ENCODE measurements at regions not wholly inside any gene's neighbourhood (a gene's known extent, or its start where the extent isn't known, plus 50 kb on each side); places are given as distances from the start of the nearest gene placed in this dataset.

DNA sequence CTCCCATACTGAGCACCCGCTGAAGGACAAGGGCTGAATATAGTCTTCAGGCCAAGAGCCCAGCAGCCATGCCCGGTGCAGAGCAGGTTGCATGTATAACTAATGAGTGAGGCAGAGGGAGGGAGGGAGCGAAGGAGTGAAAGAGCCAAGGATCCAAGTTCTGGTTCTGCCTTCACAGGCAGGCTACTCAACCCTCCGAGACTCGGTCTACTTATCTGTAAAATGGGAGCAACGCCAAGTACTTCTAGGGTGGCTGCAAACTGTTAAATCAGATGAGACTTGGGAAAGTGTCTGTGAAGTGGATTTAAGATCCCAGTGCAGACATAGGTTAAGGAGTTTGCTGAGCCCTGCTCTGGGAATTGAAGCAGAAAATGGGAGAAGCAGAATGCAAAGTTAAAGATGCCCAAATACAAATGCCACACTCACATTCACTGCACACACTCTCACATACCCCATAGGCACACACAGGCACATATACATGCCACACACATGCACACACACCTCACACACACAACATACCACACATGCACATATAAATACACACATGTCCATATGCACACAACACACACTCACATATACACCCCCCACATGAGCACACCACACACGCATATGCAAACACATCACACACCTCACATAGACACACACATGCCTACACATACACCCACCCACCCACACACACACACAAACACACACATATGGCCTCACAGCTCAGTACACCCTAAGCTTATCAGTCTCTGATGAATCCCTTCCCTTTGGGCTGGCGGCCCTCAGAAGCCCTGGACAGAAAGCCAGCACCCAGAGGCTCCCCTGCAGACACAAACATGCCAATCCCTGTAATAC, 76.7 kb downstream of the PITPNM2 start:
- peak overlapping the region in 1 of 2 donors; percentile 92 for H3K27ac Mint-ChIP-seq
- H3K27me3 Mint-ChIP-seq: no peaks in the 10 kb centered on the region
- peaks cover 44 to 66% of the 10 kb centered on the region in 2 donors for H3K4me1 Mint-ChIP-seq (ENCODE audit: low read depth in 2 of 2)
- no peak for DNase-seq (ENCODE audit: low spot score)
- H3K4me3 Mint-ChIP-seq: peak overlapping the region; percentile 84
- ATAC-seq: no peak
- H3K36me3 Mint-ChIP-seq: no peaks in the 10 kb centered on the region
- no peaks in the 10 kb centered on the region for H3K9me3 Mint-ChIP-seq

DNA sequence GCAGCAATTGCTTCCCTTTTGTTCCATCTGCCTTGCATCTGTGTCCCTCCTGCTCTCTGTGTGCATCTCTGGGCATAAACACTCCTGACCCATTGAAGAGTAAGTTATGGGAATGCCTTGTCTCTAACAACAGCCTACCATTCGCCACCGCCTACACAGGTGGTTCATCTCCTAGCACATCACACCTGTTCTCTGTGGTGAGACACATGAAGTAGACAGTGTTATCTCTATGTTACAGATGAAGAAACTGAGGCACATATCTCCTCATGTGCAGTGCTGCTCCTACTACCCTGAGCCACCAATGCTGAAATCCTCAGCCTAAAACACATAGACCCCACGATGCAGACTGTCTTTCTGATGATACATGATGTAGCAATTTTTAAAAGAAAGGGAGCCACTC, 77.6 kb downstream of the PITPNM2 start:
- H3K27me3 Mint-ChIP-seq: no peaks in the 10 kb centered on the region
- no peak overlapping the region for H3K27ac Mint-ChIP-seq
- no peak for DNase-seq (ENCODE audit: low spot score)
- H3K36me3 Mint-ChIP-seq: no peaks in the 10 kb centered on the region
- no peaks in the 10 kb centered on the region for H3K9me3 Mint-ChIP-seq
- no peak overlapping the region for H3K4me3 Mint-ChIP-seq
- peaks cover 44 to 66% of the 10 kb centered on the region in 2 donors for H3K4me1 Mint-ChIP-seq (ENCODE audit: low read depth in 2 of 2)
- ATAC-seq: no peak

DNA sequence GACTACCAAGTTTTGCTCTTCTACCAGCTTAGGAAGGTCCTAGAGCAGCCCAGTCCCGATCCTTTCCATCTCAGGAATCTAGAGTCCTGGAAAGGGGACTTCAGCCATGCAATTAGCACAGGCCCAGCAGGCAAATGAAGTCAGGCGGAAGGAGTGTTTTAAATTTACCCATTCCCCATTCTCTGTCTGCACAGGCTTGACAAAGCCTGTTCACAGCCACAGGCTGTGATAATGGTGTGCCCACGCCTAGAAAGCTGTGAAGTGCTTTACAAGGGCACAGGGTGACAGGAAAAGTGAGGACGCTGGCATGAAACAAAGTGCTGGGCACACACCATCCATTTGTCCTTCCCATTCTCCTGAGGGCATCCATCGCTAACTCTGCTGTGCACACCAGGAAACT, 79.0 kb downstream of the PITPNM2 start:
- H3K27me3 Mint-ChIP-seq: no peaks in the 10 kb centered on the region

DNA sequence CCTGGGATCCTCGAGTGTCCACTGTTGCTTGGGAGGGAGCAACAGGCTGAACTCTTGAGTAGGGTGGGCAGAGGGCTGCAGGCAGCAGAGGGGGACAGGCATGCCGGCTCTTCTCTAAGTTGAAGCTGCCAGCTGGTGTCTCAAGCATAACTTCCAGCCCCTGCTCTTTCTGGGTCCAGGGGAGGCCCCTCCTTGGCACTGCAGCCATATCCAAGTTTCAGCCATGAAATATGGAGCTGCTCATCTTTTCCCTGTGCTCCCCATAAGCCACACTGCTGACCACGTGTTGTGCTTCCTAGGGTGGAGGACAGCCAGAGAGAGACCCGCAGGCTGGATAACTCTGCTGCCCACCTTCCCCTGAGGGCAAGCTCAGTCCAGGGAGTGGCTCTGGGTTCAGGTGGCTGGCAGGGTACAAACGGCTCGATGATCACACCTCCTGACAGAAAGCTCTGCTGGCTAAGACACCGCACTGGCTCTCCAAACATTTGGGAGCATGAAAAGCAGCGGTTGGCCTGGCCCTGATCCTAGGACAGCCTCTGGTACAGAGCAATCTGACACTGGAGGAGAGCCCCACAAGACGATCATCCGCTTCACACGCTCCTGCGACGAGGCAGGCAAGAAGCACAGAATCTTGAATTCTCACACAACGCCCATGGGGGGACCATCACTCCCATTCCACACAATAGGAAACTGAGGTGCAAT, 79.6 kb downstream of the PITPNM2 start:
- Mint-ChIP-seq H3K4me3 (no peak overlapping the region), H3K4me1 (ENCODE audit: low read depth in 2 of 2) (peaks cover 41 to 66% of the 10 kb centered on the region in 2 donors), H3K9me3 (no peaks in the 10 kb centered on the region), H3K27me3 (no peaks in the 10 kb centered on the region), H3K36me3 (no peaks in the 10 kb centered on the region), H3K27ac (peak overlapping the region in 1 of 2 donors; percentile 56)
- no peak for DNase-seq (ENCODE audit: low spot score)
- ATAC-seq: no peak

More for the DNA sequence above, 79.0 kb downstream of the PITPNM2 start:
- Mint-ChIP-seq H3K9me3 (no peaks in the 10 kb centered on the region), H3K36me3 (no peaks in the 10 kb centered on the region), H3K27ac (peak overlapping the region in 1 of 2 donors; percentile 56), H3K4me3 (no peak overlapping the region), H3K4me1 (ENCODE audit: low read depth in 2 of 2) (peaks cover 45 to 68% of the 10 kb centered on the region in 2 donors)
- no peak for DNase-seq (ENCODE audit: low spot score)
- no peak for ATAC-seq

DNA sequence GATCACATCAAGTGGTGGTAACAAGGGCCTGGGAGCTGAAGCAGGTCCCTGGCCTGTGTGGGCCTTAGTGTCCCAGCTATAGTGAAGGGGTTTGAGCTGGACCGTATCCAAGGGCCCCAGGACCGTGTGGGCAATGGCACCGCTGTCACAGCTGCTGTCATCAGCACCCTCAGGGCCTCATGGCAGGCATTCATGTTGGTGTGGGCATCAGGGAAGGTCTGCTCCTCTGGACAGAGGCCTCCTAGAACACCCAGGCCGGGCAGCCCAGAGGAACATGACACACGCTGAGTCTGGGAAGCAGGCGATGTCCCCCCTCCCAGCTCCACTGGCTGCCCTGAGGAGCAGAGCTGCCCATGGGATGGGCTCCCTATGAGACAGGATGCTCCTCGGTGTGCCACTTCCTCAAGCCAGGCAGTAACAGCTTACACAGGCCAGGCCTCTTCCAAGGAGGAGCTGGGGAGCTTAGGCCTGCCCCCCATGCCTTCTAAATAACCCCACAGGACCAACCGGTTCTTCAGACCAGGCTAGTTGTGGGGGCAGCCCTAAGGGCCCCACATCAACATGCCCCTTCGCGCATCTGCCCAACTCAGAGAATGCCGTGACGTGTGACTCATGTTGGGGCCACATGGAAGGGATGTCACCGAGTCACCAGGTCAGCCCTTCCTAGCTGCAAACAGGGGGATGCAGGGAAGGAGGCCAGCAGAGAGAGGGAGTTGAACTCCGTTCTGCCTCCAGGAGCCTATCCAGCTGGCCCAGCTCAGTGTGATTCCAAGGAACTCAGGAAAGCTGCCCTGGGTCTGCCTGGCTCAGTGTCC, 80.4 kb downstream of the PITPNM2 start:
- no peaks in the 10 kb centered on the region for H3K9me3 Mint-ChIP-seq
- H3K27me3 Mint-ChIP-seq: no peaks in the 10 kb centered on the region
- peaks cover 41 to 66% of the 10 kb centered on the region in 2 donors for H3K4me1 Mint-ChIP-seq (ENCODE audit: low read depth in 2 of 2)
- H3K27ac Mint-ChIP-seq: peak overlapping the region in 1 of 2 donors; percentile 56
- no peak for DNase-seq (ENCODE audit: low spot score)
- ATAC-seq: no peak
- H3K36me3 Mint-ChIP-seq: no peaks in the 10 kb centered on the region
- no peak overlapping the region for H3K4me3 Mint-ChIP-seq

DNA sequence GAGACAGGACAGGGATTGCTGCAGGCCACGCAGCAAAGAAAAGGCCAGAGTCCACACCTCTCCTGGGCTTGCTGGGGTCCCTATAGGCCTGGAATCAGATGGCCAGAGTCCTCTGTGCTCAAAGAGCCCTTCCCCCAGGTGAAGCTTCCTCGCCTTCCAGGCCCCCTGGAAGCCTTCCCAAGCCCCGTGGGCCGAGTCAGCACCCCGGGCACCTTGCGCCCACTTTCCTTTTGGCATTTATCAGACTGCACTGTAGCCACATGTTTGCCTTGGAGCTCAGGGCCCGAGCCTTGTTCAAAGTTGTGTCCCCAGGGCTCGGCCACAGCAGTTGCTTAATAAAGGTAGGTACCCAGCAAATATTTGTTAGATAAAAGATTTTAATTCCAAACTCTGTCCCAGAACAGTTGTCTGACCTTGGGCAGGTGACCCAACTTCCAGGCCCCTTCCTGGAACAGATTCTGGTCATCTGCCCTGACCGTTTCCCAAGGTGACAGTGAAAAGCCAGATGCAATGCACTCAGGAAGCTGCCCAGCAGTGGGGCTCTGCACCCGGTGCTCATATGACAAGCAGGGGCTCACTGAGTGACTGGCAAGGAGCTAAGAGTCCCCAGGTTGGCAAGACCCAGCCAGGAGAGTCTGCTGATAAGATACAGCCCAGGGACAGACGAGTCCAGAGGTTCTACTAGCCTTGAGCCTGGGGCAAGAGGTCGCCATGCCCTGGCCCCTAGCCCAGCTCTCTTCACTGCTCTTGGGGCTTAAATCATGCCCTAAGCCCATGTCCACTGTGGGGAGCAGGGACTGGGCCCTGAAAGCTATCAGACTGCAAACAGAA, 81.2 kb downstream of the PITPNM2 start:
- ATAC-seq (no peak), DNase-seq (ENCODE audit: low spot score) (no peak)
- H3K27me3 Mint-ChIP-seq: no peaks in the 10 kb centered on the region
- H3K27ac Mint-ChIP-seq: peak overlapping the region in 1 of 2 donors; percentile 45
- H3K4me1 Mint-ChIP-seq (ENCODE audit: low read depth in 2 of 2): peaks cover 38 to 65% of the 10 kb centered on the region in 2 donors
- H3K4me3 Mint-ChIP-seq: no peak overlapping the region
- H3K9me3 Mint-ChIP-seq: no peaks in the 10 kb centered on the region
- H3K36me3 Mint-ChIP-seq: no peaks in the 10 kb centered on the region

DNA sequence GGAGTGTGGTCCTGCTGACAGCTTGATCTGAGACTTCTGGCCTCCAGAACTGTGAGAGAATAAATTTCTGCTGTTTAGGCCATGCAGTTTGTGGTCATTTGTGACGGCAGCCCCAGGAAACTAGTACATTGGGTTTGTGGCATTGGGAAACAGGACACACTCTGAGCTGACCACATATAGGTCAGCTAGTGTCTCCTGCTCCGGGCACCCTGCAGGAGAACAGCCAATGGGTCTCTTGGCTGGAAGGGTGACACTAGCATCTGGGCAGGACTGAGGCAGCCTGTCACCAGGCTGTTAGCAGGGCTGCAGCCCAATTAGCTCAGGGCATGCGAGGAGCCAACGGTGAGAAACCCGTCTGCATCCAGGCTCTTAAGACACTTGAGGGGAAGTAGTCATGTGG, 83.2 kb downstream of the PITPNM2 start:
- Mint-ChIP-seq H3K36me3 (no peaks in the 10 kb centered on the region), H3K4me1 (ENCODE audit: low read depth in 2 of 2) (peaks cover 29 to 60% of the 10 kb centered on the region in 2 donors), H3K4me3 (peak overlapping the region; percentile 45), H3K27ac (peak overlapping the region in 1 of 2 donors; percentile 98), H3K9me3 (no peaks in the 10 kb centered on the region), H3K27me3 (no peaks in the 10 kb centered on the region)
- ATAC-seq: peak; percentile 74 to 82
- DNase-seq (ENCODE audit: low spot score): no peak

DNA sequence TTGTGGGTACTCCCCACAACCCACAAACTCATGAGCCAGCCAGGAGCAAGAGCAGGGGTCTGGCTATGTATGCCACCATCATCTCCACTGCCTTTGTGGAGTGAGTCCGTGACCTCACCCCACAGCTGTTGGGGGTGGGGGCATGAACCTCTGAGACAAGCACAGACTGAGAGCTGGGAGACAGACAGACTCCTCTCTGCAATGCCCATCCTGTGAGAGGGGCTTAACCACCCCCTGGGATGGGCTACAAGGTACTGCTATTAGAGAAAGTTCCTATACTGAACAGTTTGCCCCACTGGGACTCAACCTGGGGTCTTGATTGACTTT, 84.5 kb downstream of the PITPNM2 start:
- Mint-ChIP-seq H3K9me3 (no peaks in the 10 kb centered on the region), H3K4me3 (no peak overlapping the region), H3K27ac (peak overlapping the region; percentile 19 to 98), H3K4me1 (ENCODE audit: low read depth in 2 of 2) (peaks cover 29 to 56% of the 10 kb centered on the region in 2 donors), H3K27me3 (no peaks in the 10 kb centered on the region), H3K36me3 (no peaks in the 10 kb centered on the region)
- ATAC-seq (no peak), DNase-seq (ENCODE audit: low spot score) (no peak)

DNA sequence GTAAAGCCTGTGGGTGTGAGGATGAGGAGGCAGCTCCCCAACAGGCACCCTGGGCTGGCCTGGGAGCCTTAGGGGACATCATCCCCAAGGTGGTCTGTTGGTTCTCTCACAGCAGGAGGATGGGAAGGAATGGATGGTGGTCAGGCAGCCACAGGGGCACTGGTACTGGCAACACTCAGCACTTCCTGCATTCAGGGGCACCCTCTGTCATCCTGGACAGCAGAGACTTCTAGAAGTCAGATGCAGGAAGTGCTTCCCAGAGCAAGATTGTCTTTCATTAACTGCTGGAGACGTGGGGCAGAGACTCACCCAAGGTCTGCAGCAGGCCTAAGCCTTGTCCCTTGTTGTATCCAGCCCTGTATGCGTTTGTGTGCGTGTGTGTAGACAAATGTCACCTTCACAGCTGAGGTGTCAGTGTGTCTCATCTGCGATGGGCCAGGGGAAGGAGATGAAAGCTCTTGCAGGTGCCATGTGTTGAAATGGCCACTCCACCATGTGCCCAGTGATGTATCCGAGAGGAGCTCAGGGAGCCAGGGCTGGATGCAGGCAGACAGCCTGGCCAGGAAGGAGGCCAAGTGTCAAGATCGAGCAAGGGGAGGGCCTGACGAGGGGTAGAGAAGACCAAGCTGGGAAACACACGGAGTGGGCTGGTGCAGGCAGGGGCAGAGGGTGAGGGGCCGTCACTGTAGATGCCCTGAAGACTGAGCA, 85.1 kb downstream of the PITPNM2 start:
- DNase-seq (ENCODE audit: low spot score): no peak
- H3K27ac Mint-ChIP-seq: peak overlapping the region; percentile 19 to 98
- no peaks in the 10 kb centered on the region for H3K27me3 Mint-ChIP-seq
- H3K9me3 Mint-ChIP-seq: no peaks in the 10 kb centered on the region
- no peaks in the 10 kb centered on the region for H3K36me3 Mint-ChIP-seq
- H3K4me1 Mint-ChIP-seq (ENCODE audit: low read depth in 2 of 2): peaks cover 29 to 54% of the 10 kb centered on the region in 2 donors
- ATAC-seq: peak in 1 of 2 donors; percentile 46
- no peak overlapping the region for H3K4me3 Mint-ChIP-seq

DNA sequence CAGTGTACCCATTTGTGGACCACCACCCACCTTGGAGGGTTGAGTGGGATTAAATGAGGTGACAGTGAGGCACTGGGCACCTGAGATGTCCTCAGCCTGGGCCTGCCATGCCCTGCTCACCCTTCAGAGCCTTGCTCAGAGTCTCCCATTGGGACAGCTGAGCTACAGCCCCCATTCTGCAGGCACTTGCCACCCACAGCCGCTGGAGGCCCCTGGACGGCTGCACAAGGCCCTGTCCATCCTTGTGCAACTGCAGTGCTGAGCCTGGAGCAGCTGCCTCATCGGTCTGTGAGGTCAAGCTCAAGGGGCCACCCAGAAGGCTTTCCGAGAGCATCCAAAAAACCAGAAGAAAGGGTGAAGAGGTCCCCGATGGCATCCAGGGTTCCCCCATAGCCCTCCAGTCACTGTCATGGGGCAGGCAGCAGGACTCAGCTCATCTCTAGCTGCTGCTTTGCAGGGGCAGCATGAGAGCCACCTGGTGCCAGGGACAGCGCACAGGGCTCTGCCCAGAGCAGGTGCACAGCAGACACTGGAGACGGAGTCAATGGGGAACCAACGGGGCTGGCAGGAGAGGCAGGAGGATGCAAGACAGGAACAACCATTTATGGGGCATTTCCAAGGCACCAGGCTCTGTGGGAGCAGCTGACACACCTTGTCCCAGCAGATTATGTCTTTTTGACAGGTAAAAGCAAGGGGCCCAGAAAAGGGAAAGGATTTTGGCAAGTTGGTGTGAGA, 84.6 kb downstream of the ARL6IP4 start:
- peak overlapping the region; percentile 19 to 98 for H3K27ac Mint-ChIP-seq
- no peaks in the 10 kb centered on the region for H3K27me3 Mint-ChIP-seq
- no peak for DNase-seq (ENCODE audit: low spot score)
- H3K9me3 Mint-ChIP-seq: no peaks in the 10 kb centered on the region
- H3K36me3 Mint-ChIP-seq: no peaks in the 10 kb centered on the region
- no peak for ATAC-seq
- H3K4me1 Mint-ChIP-seq (ENCODE audit: low read depth in 2 of 2): peaks cover 29 to 54% of the 10 kb centered on the region in 2 donors
- no peak overlapping the region for H3K4me3 Mint-ChIP-seq

DNA sequence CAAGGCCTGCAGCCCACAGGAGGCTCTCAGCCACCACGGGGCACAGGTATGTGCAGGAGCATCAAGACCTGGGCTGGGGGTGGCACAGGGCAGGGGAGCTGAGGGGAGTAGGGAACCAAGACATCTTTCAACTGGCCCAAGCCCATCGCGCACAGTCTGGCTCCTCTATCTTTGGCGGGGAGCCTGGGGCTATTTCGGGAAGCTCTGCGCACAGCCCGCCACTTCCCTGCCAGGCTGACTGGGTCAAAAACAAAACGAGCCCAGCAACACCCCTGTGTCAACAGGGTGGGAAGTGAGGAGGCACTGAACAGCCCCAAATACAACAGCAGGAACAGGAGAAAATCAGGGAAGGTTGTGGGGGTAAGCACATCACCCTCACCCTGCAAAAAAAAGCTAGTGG, 83.9 kb downstream of the ARL6IP4 start:
- no peak for ATAC-seq
- Mint-ChIP-seq H3K27ac (peak overlapping the region in 1 of 2 donors; percentile 98), H3K9me3 (no peaks in the 10 kb centered on the region)

DNA sequence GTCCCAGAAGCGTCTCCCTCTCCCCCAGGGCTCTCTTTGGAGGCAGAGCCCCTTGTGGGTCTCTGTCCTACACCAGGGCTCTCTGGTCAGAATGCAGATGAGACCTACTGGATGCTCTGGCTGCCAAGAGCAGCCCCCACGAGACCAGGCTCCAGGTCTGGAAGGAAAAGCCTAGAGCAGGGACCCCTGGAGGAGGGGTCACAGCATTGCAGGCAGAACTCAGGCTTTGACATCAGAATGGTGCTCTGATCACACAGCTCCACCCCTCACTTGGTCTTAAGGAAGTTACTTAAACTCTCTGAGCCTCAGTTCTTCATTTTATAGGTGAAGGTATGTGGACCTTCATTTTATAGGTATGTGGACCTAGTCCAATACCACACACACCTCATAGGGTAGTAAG, 83.1 kb downstream of the ARL6IP4 start:
- no peak for ATAC-seq
- Mint-ChIP-seq H3K4me1 (ENCODE audit: low read depth in 2 of 2) (peaks cover 29 to 61% of the 10 kb centered on the region in 2 donors), H3K9me3 (no peaks in the 10 kb centered on the region), H3K27me3 (no peaks in the 10 kb centered on the region), H3K4me3 (no peak overlapping the region), H3K36me3 (no peaks in the 10 kb centered on the region), H3K27ac (peak overlapping the region in 1 of 2 donors; percentile 98)
- no peak for DNase-seq (ENCODE audit: low spot score)

More for the DNA sequence above, 83.9 kb downstream of the ARL6IP4 start:
- DNase-seq (ENCODE audit: low spot score): no peak
- H3K36me3 Mint-ChIP-seq: no peaks in the 10 kb centered on the region
- H3K4me1 Mint-ChIP-seq (ENCODE audit: low read depth in 2 of 2): peaks cover 29 to 56% of the 10 kb centered on the region in 2 donors
- H3K27me3 Mint-ChIP-seq: no peaks in the 10 kb centered on the region
- no peak overlapping the region for H3K4me3 Mint-ChIP-seq
